ENCODE measurements at regions not wholly inside any gene's neighbourhood (a gene's known extent, or its start where the extent isn't known, plus 50 kb on each side); places are given as distances from the start of the nearest gene placed in this dataset.
"Not testable (repeated sequence)": the region's sequence is repeated elsewhere in the genome, so short reads cannot be mapped to it uniquely, and the experiment has no call there.

DNA sequence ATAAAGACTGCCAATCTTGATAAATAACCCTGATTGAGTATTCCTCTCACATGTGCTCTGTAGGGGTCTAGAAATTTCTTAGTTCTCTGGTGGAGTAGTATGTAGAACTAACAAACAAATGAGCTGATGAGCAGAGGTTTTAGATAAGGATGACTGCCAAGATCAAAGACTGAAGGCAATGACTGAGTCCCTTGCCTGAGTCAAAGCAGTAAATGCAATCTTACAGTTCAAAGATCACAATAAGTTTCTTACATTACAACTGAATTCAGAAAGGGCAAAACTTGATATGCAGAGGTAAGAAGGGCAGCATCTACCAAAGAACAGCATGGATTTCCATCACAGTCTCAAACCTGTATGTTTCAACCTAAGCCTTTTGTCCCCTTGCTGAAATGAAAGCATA lies 172.2 kb upstream of the POU1F1 start:
- H3K4me1 ChIP-seq (ENCODE audit: insufficient read depth), result no peaks in the 10 kb centered on the region
- H3K4me3 ChIP-seq (ENCODE audit: low read depth, low read length), result no peak overlapping the region
- no peak overlapping the region for H3K27ac ChIP-seq (ENCODE audit: low read depth)
- no peaks in the 10 kb centered on the region for H3K36me3 ChIP-seq (ENCODE audit: insufficient read depth)
- no peak for DNase-seq (ENCODE audit: extremely low spot score)

DNA sequence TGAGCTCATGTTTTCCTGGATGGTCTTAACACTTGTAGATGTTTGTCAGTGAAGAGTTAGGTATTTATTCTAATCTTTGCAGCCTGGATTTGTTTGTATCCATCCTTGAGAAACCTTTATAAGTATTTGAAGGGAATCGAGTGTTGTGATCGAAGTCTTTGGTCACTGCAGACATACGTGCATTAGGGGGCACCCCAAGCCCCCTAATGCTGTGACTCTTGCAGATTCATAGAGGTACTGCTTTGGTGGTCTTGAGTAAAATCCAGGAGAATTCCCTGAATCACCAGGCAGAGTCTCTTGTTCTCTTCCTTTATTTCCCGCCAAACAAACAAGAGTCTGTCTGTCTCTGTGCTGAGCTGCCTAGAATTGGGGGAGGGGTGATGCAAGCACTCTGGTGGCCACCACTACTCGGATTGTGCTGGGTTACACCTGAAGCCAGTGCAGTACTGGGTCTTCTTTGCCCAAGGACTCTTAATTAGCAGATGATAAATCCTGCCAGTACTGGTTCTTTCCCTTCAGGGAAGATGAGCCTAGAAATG lies 170.5 kb upstream of the POU1F1 start:
- no peak overlapping the region for H3K4me3 ChIP-seq (ENCODE audit: low read depth, low read length)
- no peaks in the 10 kb centered on the region for H3K36me3 ChIP-seq (ENCODE audit: insufficient read depth)
- no peaks in the 10 kb centered on the region for H3K4me1 ChIP-seq (ENCODE audit: insufficient read depth)
- 60% methylated on average over 5 of the region's 5 CpGs for WGBS
- no peak overlapping the region for H3K27ac ChIP-seq (ENCODE audit: low read depth)
- DNase-seq (ENCODE audit: extremely low spot score), result no peak

DNA sequence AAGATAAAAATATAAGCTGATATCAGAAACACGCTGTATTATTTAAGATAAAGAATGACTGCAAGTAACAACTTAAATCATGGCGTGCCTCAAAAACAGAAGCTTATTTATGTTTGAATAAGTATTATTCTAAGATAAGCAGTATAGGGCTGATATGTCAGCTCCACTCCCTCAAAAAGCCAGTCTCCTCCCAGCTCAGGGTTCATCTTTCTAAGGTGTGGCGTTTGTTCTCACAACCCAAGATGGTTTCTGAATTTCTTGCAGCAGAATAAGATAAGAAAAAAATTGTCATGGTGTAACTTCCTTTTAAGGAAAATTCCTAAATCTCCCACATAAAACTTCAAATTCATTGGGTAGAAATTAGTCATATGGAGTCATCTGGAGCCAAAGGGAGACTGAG lies 166.1 kb upstream of the POU1F1 start:
- Histone ChIP-seq H3K4me3 (ENCODE audit: low read depth, low read length) (no peak overlapping the region), H3K27ac (ENCODE audit: low read depth) (no peak overlapping the region), H3K4me1 (ENCODE audit: insufficient read depth) (no peaks in the 10 kb centered on the region), H3K36me3 (ENCODE audit: insufficient read depth) (no peaks in the 10 kb centered on the region)
- 66% methylated on average over 3 of the region's 3 CpGs for WGBS
- DNase-seq (ENCODE audit: extremely low spot score), result no peak

DNA sequence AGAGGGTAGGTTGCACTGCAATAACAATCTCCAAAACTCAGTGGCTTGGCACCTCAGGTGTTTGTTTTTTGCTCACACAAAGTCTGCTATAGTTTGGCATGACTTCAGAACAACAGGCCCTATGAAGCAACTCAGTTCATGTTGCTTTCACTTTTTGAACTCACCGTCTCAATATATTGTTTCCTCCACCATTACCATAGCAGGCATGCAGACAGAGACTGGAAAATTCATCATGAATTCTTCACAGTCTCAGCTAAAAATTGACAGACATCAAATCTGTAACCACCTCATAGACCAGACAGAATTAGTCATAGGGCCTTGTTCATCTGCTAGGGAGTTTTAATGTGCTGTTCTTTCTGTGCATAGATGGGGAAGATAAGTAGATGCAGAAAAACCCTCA lies 161.4 kb upstream of the POU1F1 start:
- DNase-seq (ENCODE audit: extremely low spot score), result no peak
- Histone ChIP-seq H3K4me3 (ENCODE audit: low read depth, low read length) (no peak overlapping the region), H3K27ac (ENCODE audit: low read depth) (no peak overlapping the region), H3K4me1 (ENCODE audit: insufficient read depth) (no peaks in the 10 kb centered on the region), H3K36me3 (ENCODE audit: insufficient read depth) (no peaks in the 10 kb centered on the region)
- WGBS, result 58% methylated on average over 1 of the region's 1 CpG

DNA sequence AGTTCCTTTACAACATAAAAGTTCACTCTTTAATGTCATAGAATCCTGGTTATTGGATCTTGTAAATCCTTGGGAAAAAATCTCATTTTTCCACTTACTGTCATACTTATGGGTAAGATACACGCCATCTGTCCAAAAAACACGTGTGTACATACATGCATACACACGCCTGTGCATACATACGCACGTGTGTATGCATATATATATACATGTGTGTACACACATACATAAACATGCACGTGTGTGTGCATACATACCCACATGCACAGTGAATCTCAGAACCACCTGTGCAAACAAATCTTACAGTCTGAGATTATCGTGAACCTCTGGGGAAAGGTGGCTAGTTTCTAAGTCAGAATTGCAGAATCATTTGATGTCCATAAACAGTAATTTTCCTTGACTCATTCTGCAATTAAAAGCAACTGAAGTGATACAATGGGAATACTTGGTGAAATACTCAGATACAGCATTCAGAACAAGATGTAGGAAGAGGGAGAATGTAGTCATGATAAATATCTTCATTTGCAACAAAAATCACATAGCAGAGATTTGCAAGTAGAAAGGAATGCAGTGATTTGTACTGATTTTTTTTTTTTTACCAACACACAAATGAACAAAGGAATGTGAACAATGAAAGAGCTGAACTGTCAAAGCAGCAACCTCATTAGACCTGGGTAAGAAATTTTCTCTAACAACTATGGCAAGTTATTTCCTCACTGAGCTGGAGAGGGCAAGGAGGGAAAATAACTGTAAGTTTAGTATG lies 160.6 kb upstream of the POU1F1 start:
- no peak for DNase-seq (ENCODE audit: extremely low spot score)

DNA sequence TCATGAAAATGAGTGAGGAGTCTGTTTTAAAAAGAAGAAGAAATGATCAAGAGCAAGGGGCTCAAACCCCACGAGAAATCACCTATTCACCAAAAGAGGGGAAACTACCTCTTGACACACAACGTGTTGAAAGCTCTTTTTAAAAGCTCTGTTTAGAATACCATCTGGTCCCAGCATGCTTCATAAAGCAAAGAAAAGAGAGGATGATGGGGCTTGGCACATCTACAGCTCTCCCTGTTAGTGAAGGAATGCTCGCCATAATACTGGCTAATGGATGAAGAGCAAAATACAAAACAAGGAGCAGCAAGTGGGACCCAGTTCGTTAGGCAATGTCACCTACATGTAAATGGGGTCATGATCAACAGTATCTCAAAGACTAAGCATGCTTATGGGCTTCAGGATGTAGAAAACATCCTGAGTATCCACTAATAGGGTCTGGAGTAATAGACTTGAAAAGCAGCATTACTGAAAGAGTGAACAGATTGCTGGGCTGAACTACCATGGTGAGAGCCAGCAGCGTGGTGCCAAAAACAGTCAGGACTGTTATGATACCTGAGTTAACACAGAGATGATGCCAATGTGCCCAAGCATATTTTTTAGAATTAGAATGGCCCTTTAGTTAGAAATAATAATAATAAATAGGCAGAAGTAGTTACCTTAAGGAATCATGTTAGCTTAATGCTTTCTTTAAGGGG lies 159.7 kb upstream of the POU1F1 start:
- 38% methylated on average over 5 of the region's 5 CpGs for WGBS
- Histone ChIP-seq H3K4me1 (ENCODE audit: insufficient read depth) (no peaks in the 10 kb centered on the region), H3K4me3 (ENCODE audit: low read depth, low read length) (no peak overlapping the region)

More for the DNA sequence above, 160.6 kb upstream of the POU1F1 start:
- H3K36me3 ChIP-seq (ENCODE audit: insufficient read depth), result no peaks in the 10 kb centered on the region
- 76% methylated on average over 7 of the region's 7 CpGs for WGBS
- H3K4me1 ChIP-seq (ENCODE audit: insufficient read depth), result no peaks in the 10 kb centered on the region
- H3K4me3 ChIP-seq (ENCODE audit: low read depth, low read length), result no peak overlapping the region
- H3K27ac ChIP-seq (ENCODE audit: low read depth), result no peak overlapping the region

DNA sequence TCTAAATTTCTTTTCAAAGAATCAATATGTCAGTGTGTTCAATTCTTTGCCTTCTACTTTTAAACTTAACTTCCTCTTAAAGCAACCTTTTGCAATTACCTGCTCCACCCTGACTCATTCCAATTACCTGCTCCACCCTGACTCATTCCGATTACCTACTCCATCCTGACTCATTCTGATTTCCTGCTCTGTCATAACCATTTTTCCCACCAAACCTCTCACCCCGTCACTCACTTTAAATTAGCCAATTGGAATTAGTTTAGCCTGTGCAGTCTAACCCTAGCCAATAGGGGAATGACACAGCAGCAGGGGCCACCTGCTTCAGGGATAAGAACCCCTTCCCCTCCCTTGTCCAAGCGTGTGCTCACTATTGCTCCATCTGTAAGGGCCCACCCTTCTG lies 157.1 kb upstream of the POU1F1 start:
- not testable (repeated sequence) for DNase-seq (ENCODE audit: extremely low spot score); H3K36me3 ChIP-seq (ENCODE audit: insufficient read depth); H3K4me1 ChIP-seq (ENCODE audit: insufficient read depth); H3K27ac ChIP-seq (ENCODE audit: low read depth); H3K4me3 ChIP-seq (ENCODE audit: low read depth, low read length)
- 60% methylated on average over 3 of the region's 3 CpGs for WGBS

More for the DNA sequence above, 159.7 kb upstream of the POU1F1 start:
- no peak for DNase-seq (ENCODE audit: extremely low spot score)
- no peak overlapping the region for H3K27ac ChIP-seq (ENCODE audit: low read depth)
- no peaks in the 10 kb centered on the region for H3K36me3 ChIP-seq (ENCODE audit: insufficient read depth)

DNA sequence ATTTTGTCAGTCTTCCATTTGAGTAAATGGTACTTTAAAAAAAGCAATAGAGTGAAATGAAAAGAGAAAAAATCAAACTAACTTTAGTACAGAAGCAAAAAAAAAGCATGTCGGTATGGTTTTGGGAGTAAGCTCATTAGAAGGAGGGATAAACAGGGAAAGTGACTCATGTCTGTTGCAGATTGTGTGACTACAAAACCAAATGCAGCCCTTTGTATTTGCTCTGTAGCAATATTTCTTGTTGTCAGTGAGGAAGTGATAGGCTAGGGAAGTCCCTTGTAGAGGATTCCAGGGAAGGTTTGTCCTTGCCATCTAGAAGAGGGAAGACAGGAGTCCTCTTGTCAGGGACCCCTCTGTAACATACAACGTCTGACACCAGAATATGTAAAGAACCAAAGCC lies 150.5 kb upstream of the POU1F1 start:
- Histone ChIP-seq H3K4me1 (ENCODE audit: insufficient read depth) (no peaks in the 10 kb centered on the region), H3K27ac (ENCODE audit: low read depth) (no peak overlapping the region), H3K4me3 (ENCODE audit: low read depth, low read length) (no peak overlapping the region), H3K36me3 (ENCODE audit: insufficient read depth) (no peaks in the 10 kb centered on the region)
- WGBS, result 76% methylated on average over 2 of the region's 2 CpGs
- no peak for DNase-seq (ENCODE audit: extremely low spot score)

DNA sequence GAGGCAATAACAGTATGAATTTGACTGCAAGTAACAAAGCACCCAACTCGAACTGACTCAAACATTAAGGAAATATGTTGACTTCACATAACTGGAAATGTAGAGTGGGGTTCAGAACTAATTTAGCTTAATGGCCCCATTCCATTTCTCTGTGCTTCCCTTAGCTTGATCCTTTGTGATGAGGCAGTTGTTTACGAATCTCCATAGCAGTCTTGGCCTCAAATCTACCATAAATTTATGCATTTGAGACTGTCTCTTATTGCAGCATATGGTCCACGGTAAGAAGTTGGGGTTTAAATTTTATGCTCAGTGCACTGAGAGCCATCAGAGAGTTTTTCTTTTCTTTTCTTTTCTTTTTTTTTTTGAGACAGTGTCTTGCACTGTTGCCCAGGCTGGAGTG lies 148.7 kb upstream of the POU1F1 start:
- H3K27ac ChIP-seq (ENCODE audit: low read depth), result no peak overlapping the region
- 63% methylated on average over 3 of the region's 3 CpGs for WGBS
- no peaks in the 10 kb centered on the region for H3K4me1 ChIP-seq (ENCODE audit: insufficient read depth)
- no peak overlapping the region for H3K4me3 ChIP-seq (ENCODE audit: low read depth, low read length)
- H3K36me3 ChIP-seq (ENCODE audit: insufficient read depth), result no peaks in the 10 kb centered on the region
- no peak for DNase-seq (ENCODE audit: extremely low spot score)

DNA sequence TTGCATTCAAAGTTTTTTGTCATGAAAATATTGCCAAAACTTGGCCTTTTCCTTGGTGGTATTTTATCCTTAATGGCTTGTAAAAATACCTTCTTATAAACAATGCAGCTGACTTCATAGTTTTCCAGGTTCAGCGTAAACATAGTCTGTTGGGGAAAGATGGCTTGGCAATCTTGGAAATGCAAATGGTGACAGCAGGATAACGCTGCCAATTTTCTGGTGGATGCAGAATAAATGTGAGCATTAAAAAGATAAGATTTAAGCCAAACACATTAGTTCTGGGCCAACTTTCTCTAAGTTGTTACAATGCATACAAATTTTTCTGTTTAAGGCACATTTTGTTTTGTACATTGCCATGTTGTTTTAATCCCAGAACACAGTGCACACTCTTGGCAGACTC lies 147.0 kb upstream of the POU1F1 start:
- no peak for DNase-seq (ENCODE audit: extremely low spot score)
- 59% methylated on average over 2 of the region's 2 CpGs for WGBS
- H3K36me3 ChIP-seq (ENCODE audit: insufficient read depth), result no peaks in the 10 kb centered on the region
- no peak overlapping the region for H3K4me3 ChIP-seq (ENCODE audit: low read depth, low read length)
- H3K4me1 ChIP-seq (ENCODE audit: insufficient read depth), result no peaks in the 10 kb centered on the region
- H3K27ac ChIP-seq (ENCODE audit: low read depth), result no peak overlapping the region

DNA sequence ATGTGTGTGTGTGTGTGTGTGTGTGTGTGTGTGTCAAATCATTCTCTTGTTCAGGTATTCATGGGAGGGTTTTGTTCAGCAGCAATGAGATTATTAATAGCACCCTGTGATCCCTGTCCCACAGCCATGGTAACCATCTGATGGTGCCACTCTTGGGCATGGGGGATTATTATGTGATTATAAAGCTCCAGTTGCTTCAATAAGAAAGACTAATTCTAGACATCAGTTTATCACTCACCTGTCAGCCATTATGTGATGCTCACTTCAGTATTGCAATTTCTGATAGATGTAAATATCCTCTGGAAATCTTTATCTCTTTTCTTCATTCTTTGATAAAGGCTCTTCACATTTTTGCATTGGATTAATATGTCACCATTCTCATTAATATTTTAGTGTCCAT lies 145.9 kb upstream of the POU1F1 start:
- no peak for DNase-seq (ENCODE audit: extremely low spot score)
- Histone ChIP-seq H3K4me3 (ENCODE audit: low read depth, low read length) (no peak overlapping the region), H3K4me1 (ENCODE audit: insufficient read depth) (no peaks in the 10 kb centered on the region), H3K27ac (ENCODE audit: low read depth) (no peak overlapping the region), H3K36me3 (ENCODE audit: insufficient read depth) (no peaks in the 10 kb centered on the region)

DNA sequence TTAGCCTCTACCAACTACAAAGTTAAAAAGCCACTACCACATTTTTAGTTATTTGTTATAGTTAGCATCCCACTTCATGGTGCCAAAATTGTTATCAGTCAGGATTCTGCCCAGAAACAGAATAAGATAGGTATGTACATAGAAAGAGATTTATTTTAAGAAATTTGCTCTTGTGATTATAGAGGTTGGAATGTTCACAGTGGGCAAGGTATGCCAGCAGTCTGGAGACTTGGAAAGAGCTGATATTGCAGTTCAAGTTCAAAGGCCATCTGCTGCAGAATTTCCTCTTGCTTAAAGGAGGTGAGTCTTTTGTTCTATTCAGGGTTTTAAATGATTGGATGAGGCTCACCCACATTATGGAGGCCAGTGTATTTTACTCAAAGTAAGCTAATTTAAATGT lies 143.8 kb upstream of the POU1F1 start:
- H3K36me3 ChIP-seq (ENCODE audit: insufficient read depth), result no peaks in the 10 kb centered on the region
- H3K4me3 ChIP-seq (ENCODE audit: low read depth, low read length), result no peak overlapping the region
- no peaks in the 10 kb centered on the region for H3K4me1 ChIP-seq (ENCODE audit: insufficient read depth)
- DNase-seq (ENCODE audit: extremely low spot score), result no peak
- H3K27ac ChIP-seq (ENCODE audit: low read depth), result no peak overlapping the region

DNA sequence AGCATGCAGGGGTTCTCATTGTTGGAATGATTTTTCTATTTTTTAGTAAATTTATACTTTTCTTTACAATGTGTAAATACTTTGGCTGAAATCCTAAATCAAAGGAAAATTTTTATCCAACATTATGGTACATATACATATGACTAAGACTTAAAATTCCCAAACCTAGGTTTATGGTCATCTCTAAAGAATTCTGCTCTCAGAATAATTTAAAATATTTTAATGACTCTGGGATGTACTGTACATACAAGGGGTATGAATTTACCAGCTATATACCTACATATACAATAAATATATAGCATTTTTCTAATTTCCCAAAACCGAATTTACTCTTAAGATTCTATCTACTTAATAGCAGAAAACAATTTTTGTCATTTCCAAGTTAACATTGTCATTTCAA lies 137.9 kb upstream of the POU1F1 start:
- Histone ChIP-seq H3K4me3 (ENCODE audit: low read depth, low read length) (no peak overlapping the region), H3K4me1 (ENCODE audit: insufficient read depth) (no peaks in the 10 kb centered on the region), H3K36me3 (ENCODE audit: insufficient read depth) (no peaks in the 10 kb centered on the region), H3K27ac (ENCODE audit: low read depth) (no peak overlapping the region)
- 45% methylated on average over 1 of the region's 1 CpG for WGBS
- DNase-seq (ENCODE audit: extremely low spot score), result no peak

DNA sequence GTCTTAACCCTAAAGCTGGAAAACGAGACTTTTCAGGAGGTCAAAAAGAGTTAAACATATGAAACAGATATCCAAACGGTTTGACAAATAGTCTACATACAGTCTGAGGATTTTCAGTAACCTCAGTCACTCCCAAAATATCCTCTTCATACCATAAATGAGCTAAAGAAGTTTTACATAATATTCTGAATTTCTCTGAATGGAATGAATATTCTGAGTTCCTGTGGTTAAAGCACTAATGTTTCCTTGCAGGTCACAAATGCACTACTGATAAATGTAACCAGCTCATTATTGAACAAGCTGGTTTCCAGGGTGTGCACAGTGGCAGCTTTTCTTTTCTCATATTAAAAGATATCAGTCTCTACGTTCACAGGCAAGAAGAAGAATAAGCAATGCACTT lies 137.4 kb upstream of the POU1F1 start:
- Histone ChIP-seq H3K27ac (ENCODE audit: low read depth) (no peak overlapping the region), H3K4me1 (ENCODE audit: insufficient read depth) (no peaks in the 10 kb centered on the region), H3K36me3 (ENCODE audit: insufficient read depth) (no peaks in the 10 kb centered on the region), H3K4me3 (ENCODE audit: low read depth, low read length) (no peak overlapping the region)
- 45% methylated on average over 3 of the region's 3 CpGs for WGBS
- no peak for DNase-seq (ENCODE audit: extremely low spot score)
